Smooth muscle cell (in vitro differentiated cells): ENCODE measurements at regions not wholly inside any gene's neighbourhood (a gene's known extent, or its start where the extent isn't known, plus 50 kb on each side); places are given as distances from the start of the nearest gene placed in this dataset.

ENCODE experiments used
- DNase-seq: peaks from one replicate; lab custom pipeline; 2025; ENCODE audit not compliant: unreplicated experiment; lab: John Stamatoyannopoulos, UW
- H2AFZ ChIP-seq: fragments of 200-600 bp; sonication (generic); 2 replicates; pipeline ENCODE4 v1.6.0; 2016; ENCODE audit warnings: antibody characterized with exemption, low read depth, mild to moderate bottlenecking
- H3F3A ChIP-seq: fragments of 200-600 bp; sonication (generic); 2 replicates; pipeline ENCODE4 v1.6.0; 2017; ENCODE audit warnings: antibody characterized with exemption, low read depth
- H3K27ac ChIP-seq: fragments of 200-600 bp; sonication (generic); 2 replicates; pipeline ENCODE4 v1.5.1; 2016; ENCODE audit warnings: low read depth, mild to moderate bottlenecking
- H3K27me3 ChIP-seq: fragments of 200-600 bp; sonication (generic); 2 replicates; pipeline ENCODE4 v1.6.1; 2016; ENCODE audit warnings: low read depth, mild to moderate bottlenecking
- H3K36me3 ChIP-seq: fragments of 200-600 bp; sonication (generic); 2 replicates; pipeline ENCODE4 v1.5.1; 2016; ENCODE audit warnings: low read depth
- H3K4me1 ChIP-seq: fragments of 200-600 bp; sonication (generic); 2 replicates; pipeline ENCODE4 v1.5.1; 2016; ENCODE audit warnings: low read depth
- H3K4me2 ChIP-seq: fragments of 200-600 bp; sonication (generic); 2 replicates; pipeline ENCODE4 v1.6.0; 2016; ENCODE audit warnings: mild to moderate bottlenecking
- H3K4me3 ChIP-seq: fragments of 200-600 bp; sonication (generic); 2 replicates; pipeline ENCODE4 v1.5.1; 2016; ENCODE audit warnings: mild to moderate bottlenecking
- H3K79me2 ChIP-seq: fragments of 200-600 bp; sonication (generic); 2 replicates; pipeline ENCODE4 v1.6.0; 2016; ENCODE audit warnings: low read depth, mild to moderate bottlenecking
- H3K9ac ChIP-seq: fragments of 200-600 bp; sonication (generic); 2 replicates; pipeline ENCODE4 v1.6.0; 2016; ENCODE audit warnings: low read depth
- H3K9me3 ChIP-seq: fragments of 200-600 bp; sonication (generic); replicated peaks from 2 replicates; pipeline ENCODE4 v1.5.1; 2016; ENCODE audit warnings: low read depth
- H4K20me1 ChIP-seq: fragments of 200-600 bp; sonication (generic); 2 replicates; pipeline ENCODE4 v1.6.0; 2016; ENCODE audit warnings: low read depth
- WGBS: methylation state at CpG from one replicate; pipeline ENCODE4 v1.1.7; 2016; ENCODE audit warnings: low lambda C conversion rate; 5-methylcytosine and 5-hydroxymethylcytosine counted together
- TF ChIP-seq, protein P1 (sequence below): fragments of 200-600 bp; sonication (generic); IDR thresholded peaks from 2 replicates; pipeline ENCODE4 v1.5.1; 2017; ENCODE audit warnings: borderline replicate concordance, mild to moderate bottlenecking, antibody characterized with exemption; ENCODE audit not compliant: insufficient read depth, poor library complexity, severe bottlenecking

DNA sequence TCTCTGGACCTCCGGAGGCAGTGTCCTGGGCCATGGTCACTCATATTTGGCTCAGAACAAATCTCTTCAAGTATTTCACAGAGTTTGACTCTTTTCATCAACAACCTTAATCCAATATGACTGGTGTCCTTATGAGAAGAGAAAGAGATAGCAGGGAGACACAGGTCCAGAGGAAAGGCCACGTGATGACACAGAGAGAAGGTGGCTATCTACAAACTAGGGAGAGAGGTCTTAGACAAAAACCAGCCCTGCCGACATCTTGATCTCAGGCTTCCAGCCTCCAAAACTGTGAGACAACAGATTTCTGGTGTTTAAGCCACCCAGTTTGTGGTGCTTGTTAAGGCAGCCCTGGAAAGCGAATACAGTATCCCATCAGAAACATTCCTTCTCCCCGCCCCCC is 237.1 kb upstream of the PROK2 start:
- DNase-seq, result no peak
- Histone ChIP-seq H3K79me2 (no peaks in the 10 kb centered on the region), H3F3A (no peaks in the 10 kb centered on the region), H3K9me3 (no peaks in the 10 kb centered on the region), H3K4me2 (no peak overlapping the region), H3K36me3 (no peaks in the 10 kb centered on the region), H3K9ac (no peak overlapping the region), H3K27me3 (no peaks in the 10 kb centered on the region), H3K4me3 (no peak overlapping the region), H2AFZ (no peak overlapping the region), H3K4me1 (peaks cover 6% of the 10 kb centered on the region), H3K27ac (no peak overlapping the region), H4K20me1 (no peaks in the 10 kb centered on the region)
- WGBS, result 88% methylated on average over 5 of the region's 5 CpGs
- TF ChIP-seq, protein P1, sequence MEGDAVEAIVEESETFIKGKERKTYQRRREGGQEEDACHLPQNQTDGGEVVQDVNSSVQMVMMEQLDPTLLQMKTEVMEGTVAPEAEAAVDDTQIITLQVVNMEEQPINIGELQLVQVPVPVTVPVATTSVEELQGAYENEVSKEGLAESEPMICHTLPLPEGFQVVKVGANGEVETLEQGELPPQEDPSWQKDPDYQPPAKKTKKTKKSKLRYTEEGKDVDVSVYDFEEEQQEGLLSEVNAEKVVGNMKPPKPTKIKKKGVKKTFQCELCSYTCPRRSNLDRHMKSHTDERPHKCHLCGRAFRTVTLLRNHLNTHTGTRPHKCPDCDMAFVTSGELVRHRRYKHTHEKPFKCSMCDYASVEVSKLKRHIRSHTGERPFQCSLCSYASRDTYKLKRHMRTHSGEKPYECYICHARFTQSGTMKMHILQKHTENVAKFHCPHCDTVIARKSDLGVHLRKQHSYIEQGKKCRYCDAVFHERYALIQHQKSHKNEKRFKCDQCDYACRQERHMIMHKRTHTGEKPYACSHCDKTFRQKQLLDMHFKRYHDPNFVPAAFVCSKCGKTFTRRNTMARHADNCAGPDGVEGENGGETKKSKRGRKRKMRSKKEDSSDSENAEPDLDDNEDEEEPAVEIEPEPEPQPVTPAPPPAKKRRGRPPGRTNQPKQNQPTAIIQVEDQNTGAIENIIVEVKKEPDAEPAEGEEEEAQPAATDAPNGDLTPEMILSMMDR, result no peak

DNA sequence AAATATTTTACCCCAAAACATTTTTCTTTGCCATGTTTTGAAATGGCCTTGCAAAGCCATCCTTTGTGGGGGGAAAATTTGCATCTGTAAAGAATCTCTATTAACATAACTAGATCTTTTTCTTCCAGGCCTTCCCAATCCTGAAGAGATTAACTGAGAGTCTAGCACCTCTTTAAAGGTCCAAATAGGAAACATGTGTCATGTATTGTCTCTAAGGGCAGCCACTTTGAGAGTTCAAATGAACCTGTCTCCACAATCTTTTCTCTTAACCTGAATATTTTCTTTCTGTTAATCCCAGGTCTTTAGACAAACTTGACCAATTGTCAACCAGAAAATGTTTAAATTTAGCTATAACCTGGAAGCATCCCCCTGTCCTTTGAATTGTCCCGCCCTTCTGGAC is 236.6 kb upstream of the PROK2 start:
- no peaks in the 10 kb centered on the region for H3F3A ChIP-seq
- H3K4me3 ChIP-seq, result no peak overlapping the region
- DNase-seq, result no peak
- no peaks in the 10 kb centered on the region for H4K20me1 ChIP-seq
- 96% methylated on average over 1 of the region's 1 CpG for WGBS
- TF ChIP-seq, protein P1, result no peak
- peaks cover 6% of the 10 kb centered on the region for H3K4me1 ChIP-seq
- no peak overlapping the region for H3K9ac ChIP-seq
- no peak overlapping the region for H3K4me2 ChIP-seq
- no peaks in the 10 kb centered on the region for H3K27me3 ChIP-seq
- H2AFZ ChIP-seq, result no peak overlapping the region
- H3K79me2 ChIP-seq, result no peaks in the 10 kb centered on the region
- no peaks in the 10 kb centered on the region for H3K9me3 ChIP-seq
- H3K27ac ChIP-seq, result no peak overlapping the region
- no peaks in the 10 kb centered on the region for H3K36me3 ChIP-seq

DNA sequence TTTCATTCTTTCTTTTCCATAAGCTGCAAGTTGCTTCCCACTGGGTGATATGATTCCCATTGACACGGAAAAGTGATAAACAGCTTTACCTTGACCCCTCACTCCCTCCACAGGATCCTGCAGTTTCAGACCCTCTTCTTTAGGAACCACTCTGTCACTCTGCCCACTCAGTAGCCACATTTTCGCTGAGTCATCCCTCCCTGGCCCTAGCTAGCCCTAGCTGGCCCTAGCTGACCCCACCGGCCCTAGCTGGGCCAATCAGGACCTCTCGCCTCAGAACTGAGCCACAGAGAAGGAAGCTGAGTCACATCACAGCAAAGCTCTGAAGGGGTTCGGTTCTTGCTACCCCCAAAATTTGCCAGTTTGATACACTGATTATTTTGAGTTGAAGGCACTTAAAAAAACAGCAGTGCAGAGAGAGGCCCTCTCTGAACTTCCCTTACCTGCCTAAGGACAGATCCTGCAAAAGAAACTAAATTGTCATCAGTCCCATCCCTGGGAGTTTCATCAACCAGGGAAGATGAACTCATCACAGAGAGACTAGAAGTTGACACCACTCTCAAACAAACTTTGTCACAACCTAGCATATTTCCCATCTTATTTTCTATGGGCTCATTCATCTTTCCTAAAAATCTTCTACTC is 233.5 kb upstream of the PROK2 start:
- peaks cover 6% of the 10 kb centered on the region for H3K4me1 ChIP-seq
- no peak for DNase-seq
- no peak overlapping the region for H3K4me3 ChIP-seq
- H3K27me3 ChIP-seq, result no peaks in the 10 kb centered on the region
- H3F3A ChIP-seq, result no peaks in the 10 kb centered on the region
- WGBS, result 64% methylated on average over 5 of the region's 5 CpGs
- H3K9ac ChIP-seq, result no peak overlapping the region
- no peaks in the 10 kb centered on the region for H3K79me2 ChIP-seq
- TF ChIP-seq, protein P1, result no peak
- H3K9me3 ChIP-seq, result no peaks in the 10 kb centered on the region
- no peak overlapping the region for H3K27ac ChIP-seq
- no peak overlapping the region for H2AFZ ChIP-seq
- H3K4me2 ChIP-seq, result no peak overlapping the region
- no peaks in the 10 kb centered on the region for H4K20me1 ChIP-seq
- H3K36me3 ChIP-seq, result no peaks in the 10 kb centered on the region

DNA sequence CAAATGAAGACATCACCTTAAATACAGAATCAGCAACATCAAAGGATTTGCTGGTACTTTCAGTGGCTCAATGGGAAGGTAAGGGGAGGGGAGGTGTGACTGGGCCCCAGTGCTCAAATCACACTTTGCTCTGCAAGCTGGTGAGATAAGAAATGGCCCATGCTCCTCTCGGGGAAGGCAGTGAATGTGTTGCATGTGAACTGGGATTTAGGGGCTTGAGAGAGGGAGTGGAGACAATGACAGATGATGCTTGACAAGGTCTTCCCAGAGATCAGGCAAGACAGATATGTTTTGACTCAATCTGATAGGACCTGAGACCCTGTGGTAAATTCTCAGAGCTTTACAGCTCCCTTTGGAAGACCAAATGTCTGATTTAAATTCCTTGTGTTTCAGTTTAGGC is 233.0 kb upstream of the PROK2 start:
- WGBS, result 23% methylated on average over 1 of the region's 1 CpG
- no peak overlapping the region for H3K27ac ChIP-seq
- H3K9ac ChIP-seq, result no peak overlapping the region
- H3K36me3 ChIP-seq, result no peaks in the 10 kb centered on the region
- no peaks in the 10 kb centered on the region for H4K20me1 ChIP-seq
- H3K79me2 ChIP-seq, result no peaks in the 10 kb centered on the region
- H2AFZ ChIP-seq, result no peak overlapping the region
- no peak overlapping the region for H3K4me2 ChIP-seq
- H3K4me3 ChIP-seq, result no peak overlapping the region
- TF ChIP-seq, protein P1, result no peak
- H3F3A ChIP-seq, result no peaks in the 10 kb centered on the region
- no peak for DNase-seq
- no peaks in the 10 kb centered on the region for H3K27me3 ChIP-seq
- no peaks in the 10 kb centered on the region for H3K9me3 ChIP-seq
- peaks cover 6% of the 10 kb centered on the region for H3K4me1 ChIP-seq
